ENCODE measurements at regions not wholly inside any gene's neighbourhood (a gene's known extent, or its start where the extent isn't known, plus 50 kb on each side); places are given as distances from the start of the nearest gene placed in this dataset.

DNA sequence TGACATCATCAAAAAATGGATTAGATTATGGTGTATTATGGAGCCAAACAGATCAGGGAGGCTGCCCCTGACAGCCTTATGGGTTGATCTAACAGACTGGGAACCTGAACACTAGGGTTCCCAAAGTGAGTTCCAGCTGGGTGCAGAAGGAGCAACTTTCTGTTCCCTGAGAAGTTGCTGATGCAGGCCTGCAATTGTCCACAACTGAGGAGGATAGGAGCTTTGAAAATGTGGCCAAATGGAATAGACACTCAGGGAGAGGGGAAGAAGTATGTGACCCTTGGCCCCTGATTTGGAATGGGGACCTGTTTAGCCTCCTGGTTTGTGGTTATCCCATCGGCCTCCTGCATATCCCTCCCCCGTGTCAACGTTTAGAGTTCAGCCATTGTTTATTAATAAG, 262.2 kb upstream of the SKOR2 start:
- no peak for TF ChIP-seq TEAD4 (IDR thresholded peaks at IDR 0.05)
- no peak for TF ChIP-seq CEBPB (IDR thresholded peaks at IDR 0.05)
- TF ChIP-seq YY1 (IDR thresholded peaks at IDR 0.05; ENCODE audit: low read depth): no peak
